ENCODE measurements at regions not wholly inside any gene's neighbourhood (a gene's known extent, or its start where the extent isn't known, plus 50 kb on each side); places are given as distances from the start of the nearest gene placed in this dataset.
A peak's percentile ranks its signal among the peaks of the same experiment; 100 is the strongest.

- FAIRE-seq (no peak), DNase-seq (ENCODE audit: insufficient read length, low spot score) (no peak)
- no peak for TF ChIP-seq POLR2A (IDR thresholded peaks at IDR 0.05; ENCODE audit: low read depth, low read length)
Measured at GRCh38 chr5:74198156-74198555, 442.4 kb downstream of the ENC1 start.

- TF ChIP-seq POLR2A (IDR thresholded peaks at IDR 0.05; ENCODE audit: low read depth, low read length) = no peak
- DNase-seq (ENCODE audit: insufficient read length, low spot score) = no peak
- FAIRE-seq = no peak
Measured at GRCh38 chr5:74196233-74196632, 444.3 kb downstream of the ENC1 start.

- DNase-seq (ENCODE audit: insufficient read length, low spot score) (no peak), FAIRE-seq (no peak)
- TF ChIP-seq POLR2A (IDR thresholded peaks at IDR 0.05; ENCODE audit: low read depth, low read length) = no peak
Measured at GRCh38 chr5:74194196-74194595, 446.3 kb downstream of the ENC1 start.

- DNase-seq (ENCODE audit: insufficient read length, low spot score) = no peak
- TF ChIP-seq POLR2A (IDR thresholded peaks at IDR 0.05; ENCODE audit: low read depth, low read length) = no peak
- FAIRE-seq = no peak
Measured at GRCh38 chr5:74192606-74193299, 447.8 kb downstream of the ENC1 start.

GRCh38 chr5:74188351-74189105 lies 452.0 kb downstream of the ENC1 start:
- TF ChIP-seq POLR2A (IDR thresholded peaks at IDR 0.05; ENCODE audit: low read depth, low read length) = no peak
- no peak for FAIRE-seq
- DNase-seq (ENCODE audit: insufficient read length, low spot score) = no peak

- no peak for FAIRE-seq
- TF ChIP-seq POLR2A (IDR thresholded peaks at IDR 0.05; ENCODE audit: low read depth, low read length) = no peak
- DNase-seq (ENCODE audit: insufficient read length, low spot score) = no peak
Measured at GRCh38 chr5:74187757-74188156, 452.8 kb downstream of the ENC1 start.

GRCh38 chr5:74186356-74187315 lies 453.9 kb downstream of the ENC1 start:
- DNase-seq (ENCODE audit: insufficient read length, low spot score) = no peak
- no peak for FAIRE-seq
- no peak for TF ChIP-seq POLR2A (IDR thresholded peaks at IDR 0.05; ENCODE audit: low read depth, low read length)

GRCh38 chr5:74185599-74185998 lies 454.9 kb downstream of the ENC1 start:
- TF ChIP-seq POLR2A (IDR thresholded peaks at IDR 0.05; ENCODE audit: low read depth, low read length) = no peak
- FAIRE-seq (no peak), DNase-seq (ENCODE audit: insufficient read length, low spot score) (no peak)

GRCh38 chr5:74184649-74185048 lies 455.9 kb downstream of the ENC1 start:
- no peak for FAIRE-seq
- no peak for DNase-seq (ENCODE audit: insufficient read length, low spot score)
- no peak for TF ChIP-seq POLR2A (IDR thresholded peaks at IDR 0.05; ENCODE audit: low read depth, low read length)

GRCh38 chr5:74183041-74183440 lies 457.5 kb downstream of the ENC1 start:
- TF ChIP-seq POLR2A (IDR thresholded peaks at IDR 0.05; ENCODE audit: low read depth, low read length) = no peak
- FAIRE-seq (no peak), DNase-seq (ENCODE audit: insufficient read length, low spot score) (no peak)

- DNase-seq (ENCODE audit: insufficient read length, low spot score) (no peak), FAIRE-seq (no peak)
- no peak for TF ChIP-seq POLR2A (IDR thresholded peaks at IDR 0.05; ENCODE audit: low read depth, low read length)
Measured at GRCh38 chr5:74182603-74183002, 457.9 kb downstream of the ENC1 start.

GRCh38 chr5:74179701-74180100 lies 460.8 kb downstream of the ENC1 start:
- no peak for DNase-seq (ENCODE audit: insufficient read length, low spot score)
- FAIRE-seq = no peak
- TF ChIP-seq POLR2A (IDR thresholded peaks at IDR 0.05; ENCODE audit: low read depth, low read length) = no peak

- FAIRE-seq (peak; percentile 50), DNase-seq (ENCODE audit: insufficient read length, low spot score) (peak; percentile 47)
- TF ChIP-seq POLR2A (IDR thresholded peaks at IDR 0.05; ENCODE audit: low read depth, low read length) = no peak
Measured at GRCh38 chr5:74179179-74179578, 461.3 kb downstream of the ENC1 start.

- no peak for FAIRE-seq
- DNase-seq (ENCODE audit: insufficient read length, low spot score) = no peak
- TF ChIP-seq POLR2A (IDR thresholded peaks at IDR 0.05; ENCODE audit: low read depth, low read length) = no peak
Measured at GRCh38 chr5:74177961-74178360, 462.6 kb downstream of the ENC1 start.
